ENCODE measurements at regions not wholly inside any gene's neighbourhood (a gene's known extent, or its start where the extent isn't known, plus 50 kb on each side); places are given as distances from the start of the nearest gene placed in this dataset.

GRCh38 chr9:19634881-19635280, 154.0 kb downstream of the SLC24A2 start:
- TF ChIP-seq EZH2 (IDR thresholded peaks at IDR 0.05; ENCODE audit: low read length, unreplicated experiment) (no peak), CTCF (conservative IDR thresholded peaks at IDR 0.05; ENCODE audit: low read depth, low read length) (no peak), EZH2phosphoT487 (IDR thresholded peaks at IDR 0.05; ENCODE audit: borderline replicate concordance, low read length) (no peak)
- intact Hi-C loops (cut with micrococcal nuclease): no loop called here
- Histone ChIP-seq H3K4me2 (ENCODE audit: low read length) (no peak overlapping the region), H3K9me2 (replicated peaks; ENCODE audit: low read length) (no peaks in the 10 kb centered on the region), H3K4me1 (ENCODE audit: insufficient read depth, low read length) (no peaks in the 10 kb centered on the region), H4K20me1 (ENCODE audit: low read length) (no peaks in the 10 kb centered on the region), H3K9me3 (ENCODE audit: low read length) (no peaks in the 10 kb centered on the region), H3K27me3 (ENCODE audit: low read length) (peaks cover 19% of the 10 kb centered on the region; the same call in 1 of the 2 replicates), H3K9ac (ENCODE audit: low read length) (no peak overlapping the region), H3F3A (ENCODE audit: low read length, unreplicated experiment) (no peaks in the 10 kb centered on the region), H2AFZ (ENCODE audit: low read length) (no peak overlapping the region), H3K79me2 (ENCODE audit: low read length) (no peaks in the 10 kb centered on the region), H3K4me3 (ENCODE audit: low read length) (no peak overlapping the region), H3K36me3 (ENCODE audit: low read depth, low read length) (no peaks in the 10 kb centered on the region), H3K27ac (ENCODE audit: low read length) (no peak overlapping the region)
- DNase-seq (no peak), ATAC-seq (no peak)
- POLR2A ChIA-PET (ENCODE audit: unreplicated experiment): no interaction called here
- no TSS peak for BruUV-seq (replicated peaks)
- CTCF ChIA-PET: no interaction called here

GRCh38 chr9:19631181-19631580, 157.7 kb downstream of the SLC24A2 start:
- no peak for DNase-seq
- POLR2A ChIA-PET (ENCODE audit: unreplicated experiment): no interaction called here
- CTCF ChIA-PET: no interaction called here
- no peaks in the 10 kb centered on the region for H3K36me3 ChIP-seq (ENCODE audit: low read depth, low read length)
- BruUV-seq (replicated peaks): no TSS peak
- no peak overlapping the region for H3K4me3 ChIP-seq (ENCODE audit: low read length)
- no peak for ATAC-seq
- no peaks in the 10 kb centered on the region for H3K9me2 ChIP-seq (replicated peaks; ENCODE audit: low read length)
- no peaks in the 10 kb centered on the region for H3K79me2 ChIP-seq (ENCODE audit: low read length)
- no peak overlapping the region for H3K27ac ChIP-seq (ENCODE audit: low read length)
- H3K4me2 ChIP-seq (ENCODE audit: low read length): no peak overlapping the region
- H2AFZ ChIP-seq (ENCODE audit: low read length): no peak overlapping the region
- H3K4me1 ChIP-seq (ENCODE audit: insufficient read depth, low read length): no peaks in the 10 kb centered on the region
- H3K9me3 ChIP-seq (ENCODE audit: low read length): no peaks in the 10 kb centered on the region
- 0 out of 2 replicates have a peak, but pooled peaks cover 5% of the 10 kb centered on the region for H3K27me3 ChIP-seq (ENCODE audit: low read length)
- H3K9ac ChIP-seq (ENCODE audit: low read length): no peak overlapping the region
- H3F3A ChIP-seq (ENCODE audit: low read length, unreplicated experiment): no peaks in the 10 kb centered on the region
- H4K20me1 ChIP-seq (ENCODE audit: low read length): no peaks in the 10 kb centered on the region
- intact Hi-C loops (cut with micrococcal nuclease): no loop called here
- TF ChIP-seq CTCF (conservative IDR thresholded peaks at IDR 0.05; ENCODE audit: low read depth, low read length): no peak

GRCh38 chr9:19630760-19631159, 158.1 kb downstream of the SLC24A2 start:
- ATAC-seq: no peak
- no peak overlapping the region for H3K27ac ChIP-seq (ENCODE audit: low read length)
- no peaks in the 10 kb centered on the region for H3F3A ChIP-seq (ENCODE audit: low read length, unreplicated experiment)
- no peak overlapping the region for H3K4me2 ChIP-seq (ENCODE audit: low read length)
- H2AFZ ChIP-seq (ENCODE audit: low read length): no peak overlapping the region
- H3K9ac ChIP-seq (ENCODE audit: low read length): no peak overlapping the region
- no TSS peak for BruUV-seq (replicated peaks)
- H3K9me3 ChIP-seq (ENCODE audit: low read length): no peaks in the 10 kb centered on the region
- H3K36me3 ChIP-seq (ENCODE audit: low read depth, low read length): no peaks in the 10 kb centered on the region
- TF ChIP-seq EZH2phosphoT487 (IDR thresholded peaks at IDR 0.05; ENCODE audit: borderline replicate concordance, low read length): no peak
- TF ChIP-seq EZH2 (IDR thresholded peaks at IDR 0.05; ENCODE audit: low read length, unreplicated experiment): no peak
- TF ChIP-seq CTCF (conservative IDR thresholded peaks at IDR 0.05; ENCODE audit: low read depth, low read length): no peak
- CTCF ChIA-PET: no interaction called here
- no peaks in the 10 kb centered on the region for H3K9me2 ChIP-seq (replicated peaks; ENCODE audit: low read length)
- H3K4me3 ChIP-seq (ENCODE audit: low read length): no peak overlapping the region
- no peak for DNase-seq
- POLR2A ChIA-PET (ENCODE audit: unreplicated experiment): no interaction called here
- H4K20me1 ChIP-seq (ENCODE audit: low read length): no peaks in the 10 kb centered on the region
- H3K79me2 ChIP-seq (ENCODE audit: low read length): no peaks in the 10 kb centered on the region
- 0 out of 2 replicates have a peak, but pooled peaks cover 5% of the 10 kb centered on the region for H3K27me3 ChIP-seq (ENCODE audit: low read length)
- H3K4me1 ChIP-seq (ENCODE audit: insufficient read depth, low read length): no peaks in the 10 kb centered on the region
- intact Hi-C loops (cut with micrococcal nuclease): no loop called here

Measured in PC-3 (cell line).